WERI-Rb-1 (cell line): ENCODE measurements at regions not wholly inside any gene's neighbourhood (a gene's known extent, or its start where the extent isn't known, plus 50 kb on each side); places are given as distances from the start of the nearest gene placed in this dataset.

Experiments
- DNase-seq: peaks from one replicate; pipeline ENCODE4 v3.0.0-alpha.2; 2020
- H3K27ac ChIP-seq: fragments of 250-450 bp; sonication (Bioruptor Pico); 2 replicates; pipeline ENCODE4 v1.5.1; 2020; ENCODE audit warnings: mild to moderate bottlenecking, moderate library complexity
- H3K27me3 ChIP-seq: fragments of 250-450 bp; sonication (Bioruptor Pico); 2 replicates; pipeline ENCODE4 v1.5.1; 2021; ENCODE audit warnings: mild to moderate bottlenecking, low read depth, moderate library complexity; ENCODE audit not compliant: insufficient read depth, severe bottlenecking
- H3K36me3 ChIP-seq: fragments of 250-450 bp; sonication (Bioruptor Pico); 2 replicates; pipeline ENCODE4 v1.5.1; 2020; ENCODE audit warnings: mild to moderate bottlenecking, moderate library complexity
- H3K4me3 ChIP-seq: 2 replicates; pipeline ENCODE4 v1.5.1; 2011; ENCODE audit warnings: low read depth, mild to moderate bottlenecking, control low read depth, low read length
- H3K9me3 ChIP-seq: fragments of 250-450 bp; sonication (Bioruptor Pico); 2 replicates; pipeline ENCODE4 v1.5.1; 2021; ENCODE audit warnings: mild to moderate bottlenecking, moderate library complexity; ENCODE audit not compliant: severe bottlenecking
- CTCF ChIP-seq: IDR thresholded peaks from 2 replicates; pipeline ENCODE4 v1.5.1; 2011; ENCODE audit warnings: low read depth, mild to moderate bottlenecking, control low read depth, inconsistent platforms, low read length

GRCh38 chr10:42942279-42942950 lies 134.5 kb upstream of the RET start:
- Histone ChIP-seq H3K4me3 (no peak overlapping the region), H3K27me3 (peaks cover 86% of the 10 kb centered on the region), H3K36me3 (no peaks in the 10 kb centered on the region), H3K9me3 (no peaks in the 10 kb centered on the region), H3K27ac (no peak overlapping the region)
- TF ChIP-seq CTCF = no peak
- DNase-seq = no peak

GRCh38 chr10:42943025-42943818 lies 133.6 kb upstream of the RET start:
- DNase-seq = no peak
- no peak overlapping the region for H3K27ac ChIP-seq
- H3K36me3 ChIP-seq = no peaks in the 10 kb centered on the region
- no peak for TF ChIP-seq CTCF
- H3K27me3 ChIP-seq = peaks cover 80% of the 10 kb centered on the region
- no peaks in the 10 kb centered on the region for H3K9me3 ChIP-seq
- no peak overlapping the region for H3K4me3 ChIP-seq

GRCh38 chr10:42948040-42948439 lies 128.8 kb upstream of the RET start:
- TF ChIP-seq CTCF = no peak

GRCh38 chr10:42949287-42949686 lies 127.6 kb upstream of the RET start:
- no peak for TF ChIP-seq CTCF
- H3K27ac ChIP-seq = no peak overlapping the region
- DNase-seq = no peak
- H3K4me3 ChIP-seq = no peak overlapping the region
- peaks cover 81% of the 10 kb centered on the region for H3K27me3 ChIP-seq
- no peaks in the 10 kb centered on the region for H3K9me3 ChIP-seq
- no peaks in the 10 kb centered on the region for H3K36me3 ChIP-seq

More at GRCh38 chr10:42948040-42948439, 128.8 kb upstream of the RET start:
- DNase-seq = no peak
- H3K27me3 ChIP-seq = peaks cover 72% of the 10 kb centered on the region
- no peak overlapping the region for H3K4me3 ChIP-seq
- no peak overlapping the region for H3K27ac ChIP-seq
- H3K36me3 ChIP-seq = no peaks in the 10 kb centered on the region
- H3K9me3 ChIP-seq = no peaks in the 10 kb centered on the region

- no peak for TF ChIP-seq CTCF
- no peak overlapping the region for H3K4me3 ChIP-seq
- H3K27me3 ChIP-seq = peaks cover 74% of the 10 kb centered on the region
Observed at GRCh38 chr10:42950606-42951485, 126.0 kb upstream of the RET start.

More at GRCh38 chr10:42950606-42951485, 126.0 kb upstream of the RET start:
- Histone ChIP-seq H3K36me3 (no peaks in the 10 kb centered on the region), H3K9me3 (no peaks in the 10 kb centered on the region), H3K27ac (no peak overlapping the region)
- no peak for DNase-seq
